ENCODE measurements at regions not wholly inside any gene's neighbourhood (a gene's known extent, or its start where the extent isn't known, plus 50 kb on each side); places are given as distances from the start of the nearest gene placed in this dataset.

DNA sequence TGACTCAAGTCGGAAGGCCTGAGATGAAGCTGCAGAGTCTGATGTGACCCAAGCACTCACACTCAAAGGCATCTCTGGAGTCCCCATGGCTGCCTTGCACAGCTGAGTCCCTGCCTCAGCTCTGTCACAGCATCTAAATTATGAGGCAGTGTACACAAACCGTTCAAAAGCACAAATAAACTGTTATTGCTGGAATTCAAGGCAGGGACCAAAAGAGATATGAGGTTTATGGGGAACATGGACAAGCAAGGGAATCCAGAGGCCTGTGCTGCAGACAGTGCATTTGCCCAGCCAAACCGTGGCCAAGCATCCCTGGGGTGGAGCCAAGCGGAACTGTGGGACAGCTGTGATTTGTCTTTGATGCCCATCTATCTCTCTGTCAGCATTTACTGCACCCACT, 91.3 kb downstream of the RPS29 start:
- Mint-ChIP-seq H3K4me3 (ENCODE audit: unreplicated experiment) (no peak overlapping the region), H3K27ac (ENCODE audit: unreplicated experiment) (no peak overlapping the region), H3K4me1 (ENCODE audit: low read depth, unreplicated experiment) (no peaks in the 10 kb centered on the region), H3K27me3 (ENCODE audit: unreplicated experiment) (no peaks in the 10 kb centered on the region), H3K36me3 (ENCODE audit: unreplicated experiment) (no peaks in the 10 kb centered on the region), H3K9me3 (ENCODE audit: unreplicated experiment) (peaks cover 2% of the 10 kb centered on the region)
- TF ChIP-seq, protein P1, sequence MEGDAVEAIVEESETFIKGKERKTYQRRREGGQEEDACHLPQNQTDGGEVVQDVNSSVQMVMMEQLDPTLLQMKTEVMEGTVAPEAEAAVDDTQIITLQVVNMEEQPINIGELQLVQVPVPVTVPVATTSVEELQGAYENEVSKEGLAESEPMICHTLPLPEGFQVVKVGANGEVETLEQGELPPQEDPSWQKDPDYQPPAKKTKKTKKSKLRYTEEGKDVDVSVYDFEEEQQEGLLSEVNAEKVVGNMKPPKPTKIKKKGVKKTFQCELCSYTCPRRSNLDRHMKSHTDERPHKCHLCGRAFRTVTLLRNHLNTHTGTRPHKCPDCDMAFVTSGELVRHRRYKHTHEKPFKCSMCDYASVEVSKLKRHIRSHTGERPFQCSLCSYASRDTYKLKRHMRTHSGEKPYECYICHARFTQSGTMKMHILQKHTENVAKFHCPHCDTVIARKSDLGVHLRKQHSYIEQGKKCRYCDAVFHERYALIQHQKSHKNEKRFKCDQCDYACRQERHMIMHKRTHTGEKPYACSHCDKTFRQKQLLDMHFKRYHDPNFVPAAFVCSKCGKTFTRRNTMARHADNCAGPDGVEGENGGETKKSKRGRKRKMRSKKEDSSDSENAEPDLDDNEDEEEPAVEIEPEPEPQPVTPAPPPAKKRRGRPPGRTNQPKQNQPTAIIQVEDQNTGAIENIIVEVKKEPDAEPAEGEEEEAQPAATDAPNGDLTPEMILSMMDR (IDR thresholded peaks at IDR 0.05; ENCODE audit: partially characterized antibody, unreplicated experiment), result no peak
- no peak for DNase-seq

DNA sequence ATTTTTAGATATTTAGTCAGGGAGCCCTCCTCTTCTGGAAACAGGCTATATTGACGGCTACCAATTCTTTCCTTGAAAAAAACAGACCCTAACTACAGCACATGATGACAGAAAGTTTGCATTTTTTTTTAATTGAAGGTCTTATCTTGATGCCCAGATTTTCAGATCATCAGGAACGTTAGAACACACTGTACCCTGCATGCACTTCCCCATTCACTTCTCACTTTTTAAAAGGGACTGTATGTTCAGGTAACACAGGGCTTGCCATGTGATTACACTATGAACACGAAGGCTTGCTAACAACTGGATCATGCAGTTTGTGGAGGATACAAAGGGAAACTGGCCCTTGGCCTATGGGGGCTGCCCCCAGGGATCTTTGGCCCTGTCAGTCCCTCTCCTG, 92.6 kb downstream of the RPS29 start:
- Mint-ChIP-seq H3K4me3 (ENCODE audit: unreplicated experiment) (no peak overlapping the region), H3K9me3 (ENCODE audit: unreplicated experiment) (peaks cover 2% of the 10 kb centered on the region), H3K27ac (ENCODE audit: unreplicated experiment) (no peak overlapping the region), H3K4me1 (ENCODE audit: low read depth, unreplicated experiment) (no peaks in the 10 kb centered on the region), H3K36me3 (ENCODE audit: unreplicated experiment) (no peaks in the 10 kb centered on the region), H3K27me3 (ENCODE audit: unreplicated experiment) (no peaks in the 10 kb centered on the region)
- DNase-seq, result no peak
- TF ChIP-seq, protein P1 (IDR thresholded peaks at IDR 0.05; ENCODE audit: partially characterized antibody, unreplicated experiment), result no peak

DNA sequence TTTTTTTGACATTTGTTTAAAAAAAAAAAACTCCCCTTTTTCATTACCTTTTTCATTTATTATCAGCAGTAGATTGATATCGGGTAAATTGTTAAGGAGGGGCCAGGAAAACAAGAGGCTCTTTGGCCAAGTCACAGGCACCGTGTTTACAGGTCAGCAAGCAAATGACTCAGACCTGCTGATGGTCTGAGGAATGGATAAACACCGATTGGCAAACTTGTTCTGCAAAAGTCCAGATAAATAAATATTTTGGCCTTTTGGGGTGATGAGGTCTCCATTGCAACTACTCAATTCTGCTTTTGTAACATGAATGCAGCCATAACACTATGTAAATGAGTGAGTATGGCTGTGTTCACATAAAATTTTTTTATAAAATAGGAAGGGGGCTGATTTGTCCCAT, 94.0 kb downstream of the RPS29 start:
- Mint-ChIP-seq H3K36me3 (ENCODE audit: unreplicated experiment) (no peaks in the 10 kb centered on the region), H3K9me3 (ENCODE audit: unreplicated experiment) (peaks cover 2% of the 10 kb centered on the region), H3K4me1 (ENCODE audit: low read depth, unreplicated experiment) (no peaks in the 10 kb centered on the region), H3K27ac (ENCODE audit: unreplicated experiment) (no peak overlapping the region), H3K4me3 (ENCODE audit: unreplicated experiment) (no peak overlapping the region), H3K27me3 (ENCODE audit: unreplicated experiment) (no peaks in the 10 kb centered on the region)
- TF ChIP-seq, protein P1 (IDR thresholded peaks at IDR 0.05; ENCODE audit: partially characterized antibody, unreplicated experiment), result no peak
- DNase-seq, result no peak

DNA sequence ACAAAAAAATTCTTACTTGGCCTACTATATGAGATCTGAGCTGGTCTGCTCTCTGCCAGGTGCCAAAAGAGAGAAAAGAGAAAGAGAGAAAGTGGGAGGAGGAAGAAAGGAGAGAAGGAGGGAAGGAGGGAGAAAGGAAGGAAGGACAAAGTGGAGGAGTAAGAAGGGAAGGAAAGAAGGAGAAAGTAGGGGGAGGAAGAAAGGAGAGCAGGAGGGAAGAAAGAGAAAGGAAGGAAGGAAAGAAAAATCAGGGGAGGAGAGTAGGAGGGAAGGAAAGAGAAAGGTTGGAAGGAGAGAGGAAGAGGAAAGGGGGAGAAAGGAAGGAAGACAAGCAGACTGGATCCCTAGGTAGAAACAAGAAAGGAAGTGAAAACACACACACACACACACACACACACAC, 96.8 kb downstream of the RPS29 start:
- DNase-seq, result no peak
- Mint-ChIP-seq H3K9me3 (ENCODE audit: unreplicated experiment) (peaks cover under 1% of the 10 kb centered on the region), H3K27me3 (ENCODE audit: unreplicated experiment) (no peaks in the 10 kb centered on the region), H3K27ac (ENCODE audit: unreplicated experiment) (no peak overlapping the region), H3K4me3 (ENCODE audit: unreplicated experiment) (no peak overlapping the region), H3K36me3 (ENCODE audit: unreplicated experiment) (no peaks in the 10 kb centered on the region), H3K4me1 (ENCODE audit: low read depth, unreplicated experiment) (no peaks in the 10 kb centered on the region)
- TF ChIP-seq, protein P1 (IDR thresholded peaks at IDR 0.05; ENCODE audit: partially characterized antibody, unreplicated experiment), result no peak

DNA sequence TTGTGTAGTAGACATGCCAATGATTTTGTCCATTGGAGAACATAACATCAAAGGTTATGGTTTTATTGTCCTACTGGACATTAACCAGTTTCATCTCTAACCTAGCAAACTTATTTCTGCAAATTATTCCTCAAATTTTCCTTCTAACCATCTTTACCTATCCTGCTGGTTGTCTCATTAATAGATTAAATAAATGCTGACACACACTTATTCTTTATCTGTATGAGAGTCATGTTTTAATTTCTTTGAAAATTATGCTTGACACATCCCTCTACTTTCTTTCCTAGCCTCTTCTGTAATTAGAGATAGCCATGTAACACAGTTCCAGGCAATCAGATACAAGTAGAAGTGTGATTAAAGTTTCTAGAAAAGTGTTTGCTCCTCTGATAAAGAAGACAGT, 98.9 kb downstream of the RPS29 start:
- Mint-ChIP-seq H3K4me1 (ENCODE audit: low read depth, unreplicated experiment) (peaks cover 4% of the 10 kb centered on the region), H3K27me3 (ENCODE audit: unreplicated experiment) (no peaks in the 10 kb centered on the region), H3K27ac (ENCODE audit: unreplicated experiment) (no peak overlapping the region), H3K9me3 (ENCODE audit: unreplicated experiment) (no peaks in the 10 kb centered on the region), H3K36me3 (ENCODE audit: unreplicated experiment) (no peaks in the 10 kb centered on the region), H3K4me3 (ENCODE audit: unreplicated experiment) (no peak overlapping the region)
- TF ChIP-seq, protein P1 (IDR thresholded peaks at IDR 0.05; ENCODE audit: partially characterized antibody, unreplicated experiment), result no peak
- no peak for DNase-seq

Data from glutamatergic neuron (in vitro differentiated cells).